Left cardiac atrium (tissue), 4 donors: ENCODE measurements at regions not wholly inside any gene's neighbourhood (a gene's known extent, or its start where the extent isn't known, plus 50 kb on each side); places are given as distances from the start of the nearest gene placed in this dataset.
"Not testable (repeated sequence)": the region's sequence is repeated elsewhere in the genome, so short reads cannot be mapped to it uniquely, and the experiment has no call there.

Experiments used
- ATAC-seq, 2 donors: fragments of 200-7000 bp; cut with Tn5 transposase; one replicate each; pipeline ENCODE4 v1.9.1; 2020; ENCODE audit warnings: mild to moderate bottlenecking in 2 of 2, moderate library complexity in 2 of 2
- DNase-seq: peaks from one replicate; pipeline ENCODE4 v3.0.0-alpha.2; 2020
- intact Hi-C, 2 donors: fragments of 100-400 bp; cut with DNase I; formaldehyde crosslinking; loops; one replicate each; pipeline versions ENCODE4 v1.14.1 to v1.15.1; 2022 to 2023
- donor health status: DM: no; HTN: yes; CAD: no.
- donor health status: DM: no; HTN: yes; CAD: no; lungs with severe emphysema.
- donor health status: DM: yes; HTN: yes; CAD: no.
- donor health status: Dilated cardiomyopathy.

DNA sequence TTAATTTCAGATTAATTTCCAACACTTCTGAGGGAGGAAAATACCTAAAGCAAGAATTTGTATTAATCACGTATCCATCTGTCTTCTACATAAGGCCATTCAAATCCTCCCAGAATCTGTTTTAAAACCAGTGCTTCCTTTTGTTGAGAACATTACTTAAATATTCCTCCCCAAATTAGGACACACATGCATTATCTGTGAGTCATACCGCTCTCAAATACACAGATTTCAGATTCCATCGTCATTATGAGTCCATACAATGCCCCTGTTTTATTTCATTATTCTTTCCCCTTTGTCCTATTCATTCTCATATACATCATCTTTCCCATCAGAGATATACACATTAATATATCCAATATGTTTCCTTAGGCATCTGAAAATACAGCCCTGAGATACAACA is 57.3 kb upstream of the PRSS12 start:
- ATAC-seq (no peak), DNase-seq (no peak)
- intact Hi-C loops: no loop called here

DNA sequence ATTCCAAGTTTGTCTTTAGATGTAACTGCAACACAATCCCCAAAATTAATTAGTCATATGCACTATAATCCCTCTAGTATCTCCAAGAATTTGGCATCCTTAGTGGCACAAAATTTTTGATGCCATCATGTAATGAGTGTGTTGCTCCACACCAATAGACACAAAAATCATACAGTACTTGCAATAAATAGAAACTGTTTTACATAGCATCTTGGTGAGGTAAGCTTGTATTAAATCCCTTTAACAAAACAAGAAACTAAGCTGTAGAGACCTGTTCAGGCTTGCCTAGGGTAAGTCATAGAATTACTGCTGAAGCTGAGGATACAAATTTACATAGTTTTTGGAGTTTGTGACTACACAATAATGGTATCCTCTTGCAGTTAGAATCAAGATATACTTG is 64.5 kb upstream of the PRSS12 start:
- intact Hi-C loops: no loop called here
- ATAC-seq: no peak
- DNase-seq: no peak

DNA sequence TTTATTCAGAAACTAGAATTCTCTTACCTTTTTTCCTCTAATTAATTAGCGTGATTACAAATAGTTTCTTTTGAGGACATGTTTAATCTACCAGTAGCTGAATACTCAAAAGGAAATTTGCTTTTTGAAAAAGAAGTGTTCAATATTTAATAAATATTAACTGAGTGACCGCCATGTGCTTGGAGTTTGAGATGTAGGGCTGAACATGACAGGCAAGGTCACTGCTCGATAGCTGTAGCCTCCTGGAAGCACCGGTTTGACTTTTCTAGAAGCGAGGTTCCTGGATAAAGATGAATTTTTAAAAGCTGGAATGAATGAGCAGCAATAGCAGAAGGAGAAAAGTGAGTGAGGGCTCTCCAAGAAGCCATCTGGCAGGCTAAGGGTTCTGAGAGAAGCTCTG is 65.0 kb upstream of the PRSS12 start:
- intact Hi-C loops, ATAC-seq, DNase-seq: not testable (repeated sequence)

DNA sequence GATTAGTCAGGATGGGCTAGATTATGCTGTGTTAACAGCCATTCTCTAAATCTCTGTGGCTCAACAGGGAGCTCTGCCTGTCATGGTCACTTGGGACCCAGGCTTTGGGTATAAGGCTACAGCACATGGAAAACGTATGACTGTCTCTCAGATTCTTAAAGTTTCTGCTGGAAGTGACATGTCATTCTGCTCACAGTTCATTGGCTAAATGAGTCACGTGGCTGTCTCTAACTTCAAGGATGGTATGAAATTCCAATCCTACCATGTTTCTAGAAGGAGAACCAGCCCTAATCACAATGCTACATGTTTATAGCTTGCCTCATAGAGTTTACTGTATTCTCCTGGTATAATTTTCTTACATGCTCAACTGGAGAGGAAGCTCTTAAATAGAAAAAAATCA is 65.6 kb upstream of the PRSS12 start:
- intact Hi-C loops, ATAC-seq, DNase-seq: not testable (repeated sequence)

DNA sequence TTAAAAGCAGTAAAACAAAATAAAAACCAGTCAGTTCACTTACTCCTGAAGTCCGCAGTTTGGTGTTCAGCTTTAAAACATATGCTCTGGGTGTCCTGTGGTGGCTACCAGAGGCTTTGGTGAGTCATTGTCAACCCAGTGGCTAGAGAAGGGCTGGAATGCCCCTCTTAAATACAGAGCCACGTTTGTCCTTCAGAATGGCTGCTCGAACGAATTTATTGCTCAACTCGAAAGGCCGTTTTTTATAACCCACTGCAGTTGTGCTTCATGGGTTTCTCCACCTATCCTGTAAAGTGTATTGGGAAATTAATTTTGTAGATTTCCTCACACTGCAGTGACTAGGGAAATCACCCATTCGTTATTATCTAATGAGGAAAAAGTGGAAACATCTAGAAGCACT is 66.8 kb upstream of the PRSS12 start:
- DNase-seq, intact Hi-C loops, ATAC-seq: not testable (repeated sequence)

DNA sequence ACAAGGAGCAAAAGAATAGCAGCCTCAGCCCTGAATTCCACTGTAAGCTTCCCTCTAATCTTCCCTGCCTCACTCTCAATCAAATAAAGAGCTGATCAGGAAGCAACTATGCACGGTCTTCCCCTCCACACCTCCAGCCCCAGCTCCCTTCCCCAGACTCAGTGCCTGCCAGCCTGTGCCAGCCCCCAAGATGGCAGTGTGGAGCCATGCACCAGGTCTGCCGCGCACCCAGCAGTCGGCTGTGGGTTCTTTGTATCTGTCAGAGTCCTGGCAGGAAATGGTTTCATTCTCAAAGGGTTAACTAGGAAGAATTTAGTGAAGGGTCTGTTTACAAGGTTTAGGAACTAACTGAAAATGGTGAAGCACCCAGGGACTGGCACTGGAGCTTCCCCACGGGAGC is 71.3 kb upstream of the PRSS12 start:
- intact Hi-C loops, ATAC-seq: not testable (repeated sequence)

DNA sequence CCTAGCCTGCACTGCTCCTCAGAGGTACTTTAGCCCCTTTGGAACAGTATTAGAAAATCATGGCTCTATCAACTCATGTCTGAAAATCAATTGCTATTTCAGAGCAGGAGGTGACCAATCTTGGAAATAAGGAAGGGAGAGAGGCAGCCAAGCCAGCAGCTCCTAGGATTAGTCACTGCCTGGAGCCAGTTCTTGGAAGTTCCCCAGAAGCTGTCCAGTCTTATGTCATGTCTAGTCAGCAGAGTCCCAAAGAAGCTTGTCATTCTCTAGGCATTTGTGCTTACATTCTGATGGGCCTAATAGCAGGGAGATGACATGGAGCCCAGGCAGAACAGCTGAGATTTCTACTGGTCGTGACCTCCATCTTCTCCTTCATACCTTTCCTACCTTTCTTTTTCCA is 76.1 kb upstream of the PRSS12 start:
- ATAC-seq, DNase-seq, intact Hi-C loops: not testable (repeated sequence)

More for the DNA sequence above, 71.3 kb upstream of the PRSS12 start:
- not testable (repeated sequence) for DNase-seq

DNA sequence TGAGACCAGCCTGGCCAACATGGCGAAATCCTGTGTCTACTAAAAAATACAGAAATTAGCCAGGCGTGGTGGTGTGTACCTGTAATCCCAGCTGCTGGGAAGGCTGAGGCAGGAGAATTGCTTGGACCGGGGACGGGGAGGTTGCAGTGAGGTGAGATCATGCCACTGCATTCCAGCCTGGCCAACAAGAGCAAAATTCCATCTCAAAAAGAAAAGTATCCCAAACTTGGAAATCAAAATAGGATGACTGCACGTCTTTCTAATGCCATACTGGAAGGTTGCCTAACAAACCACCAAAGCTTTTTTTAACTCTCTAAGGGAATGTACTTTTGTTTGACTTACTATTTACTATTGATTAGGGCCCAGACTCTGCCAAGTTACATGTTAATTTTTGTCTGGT is 79.6 kb upstream of the PRSS12 start:
- ATAC-seq, intact Hi-C loops, DNase-seq: not testable (repeated sequence)

DNA sequence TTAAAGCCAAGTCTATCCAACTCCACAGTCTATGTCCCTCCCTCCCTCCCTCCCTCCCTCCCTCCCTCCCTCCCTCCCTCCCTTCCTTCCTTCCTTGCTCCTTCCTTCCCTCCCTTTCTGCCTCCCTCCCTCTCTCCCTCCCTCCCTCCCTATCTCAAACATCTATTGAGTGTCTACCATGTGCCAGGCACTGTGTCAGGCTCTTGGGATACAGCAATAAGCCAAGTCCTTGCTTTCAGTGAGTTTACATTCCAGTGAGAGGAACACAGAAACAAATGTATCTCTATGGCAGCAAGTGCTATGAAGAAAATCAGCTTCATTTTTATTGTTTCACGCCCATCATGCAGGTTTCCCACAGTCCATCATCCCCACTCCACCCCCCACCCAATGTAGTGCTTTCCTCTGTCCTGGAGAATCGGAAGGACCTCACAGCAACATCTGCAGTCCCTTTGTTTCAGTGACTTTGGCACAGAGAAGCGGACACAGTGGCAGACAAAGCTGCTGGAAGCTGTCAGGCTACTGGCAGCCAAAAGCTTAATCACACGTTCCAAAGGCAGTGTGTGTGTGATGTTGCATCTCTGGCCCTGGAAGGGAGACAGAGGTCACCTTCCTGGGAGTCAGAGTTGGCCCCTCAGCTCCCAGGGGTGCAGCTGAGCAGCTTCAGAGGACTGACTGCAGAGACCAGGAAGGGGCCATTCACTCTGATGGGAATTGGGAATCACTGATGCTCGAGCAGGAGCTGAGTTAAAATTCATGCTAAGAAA is 81.0 kb upstream of the PRSS12 start:
- DNase-seq: peak; percentile 21
- ATAC-seq, intact Hi-C loops: not testable (repeated sequence)

DNA sequence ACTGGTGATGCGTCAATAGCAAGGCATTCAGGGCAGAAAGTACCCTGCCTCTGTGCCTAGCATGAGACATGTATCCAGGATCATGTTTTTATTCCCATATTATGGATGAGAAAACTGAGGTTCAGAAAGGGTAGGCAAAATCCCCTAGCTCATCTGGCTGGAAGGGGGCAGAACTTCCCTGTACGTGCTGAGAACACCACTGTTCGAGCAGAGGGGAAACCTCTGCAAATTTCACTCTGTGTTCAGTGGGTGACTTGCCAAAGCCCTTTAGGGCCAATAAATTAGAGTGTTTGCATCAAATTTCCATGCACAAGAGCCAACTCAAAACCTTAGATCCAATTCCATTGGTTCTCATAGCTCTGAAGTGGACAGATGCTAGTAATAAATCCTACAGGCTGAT is 82.6 kb upstream of the PRSS12 start:
- DNase-seq, intact Hi-C loops: not testable (repeated sequence)

DNA sequence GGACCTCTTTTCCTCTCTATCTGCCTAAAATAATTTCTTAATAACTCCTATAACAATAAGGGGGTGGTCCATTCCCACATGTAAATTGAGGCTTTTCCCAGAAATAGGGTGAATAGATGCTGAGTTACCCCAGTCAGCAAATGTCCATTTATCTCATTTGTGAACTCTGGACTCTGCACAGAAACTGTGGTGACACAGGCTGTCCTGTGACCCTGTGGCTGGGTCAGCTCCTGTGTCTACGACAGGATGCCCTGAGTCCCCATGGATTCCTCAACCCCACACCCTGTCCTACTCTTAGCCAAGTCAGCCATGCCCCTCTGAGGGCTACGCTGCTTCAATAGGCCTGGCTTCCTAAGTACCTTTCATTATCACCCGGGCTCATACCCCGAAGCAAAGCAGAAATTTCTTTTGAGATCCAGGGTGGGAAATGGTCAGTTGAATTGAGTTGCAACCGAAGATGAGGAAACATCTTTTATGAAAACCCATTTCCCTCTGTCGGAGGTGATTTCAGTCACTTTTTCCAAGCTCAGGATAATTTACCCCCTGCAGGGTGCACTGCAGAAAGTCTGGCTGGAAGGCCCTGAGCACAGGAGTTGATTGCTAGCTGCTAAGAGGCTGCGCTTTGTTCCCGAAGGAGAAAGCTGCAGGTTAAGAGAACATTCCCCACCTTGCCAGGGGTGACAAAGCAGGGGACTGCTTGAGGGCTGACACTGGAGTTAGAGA is 89.5 kb upstream of the PRSS12 start:
- intact Hi-C loops, ATAC-seq, DNase-seq: not testable (repeated sequence)

More for the DNA sequence above, 82.6 kb upstream of the PRSS12 start:
- ATAC-seq: not testable (repeated sequence)

DNA sequence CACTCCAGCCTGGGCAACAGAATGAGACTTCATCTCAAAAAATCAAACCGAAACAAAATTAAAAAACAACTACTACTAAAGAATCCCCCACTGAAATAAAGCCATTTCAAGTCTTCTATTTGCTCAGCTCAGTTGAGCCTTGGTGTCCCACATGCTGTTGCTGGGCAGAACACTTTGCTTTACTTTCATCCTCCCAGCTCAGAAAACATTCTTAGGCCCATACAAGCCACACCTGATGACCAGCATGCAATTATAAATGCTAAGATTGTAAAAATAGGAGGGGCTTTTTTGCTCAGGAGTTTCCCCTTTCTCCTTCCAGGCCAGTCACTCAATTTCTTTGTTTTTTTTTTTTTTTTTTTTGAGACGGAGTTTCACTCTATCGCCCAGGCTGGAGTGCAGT is 94.6 kb upstream of the PRSS12 start:
- intact Hi-C loops, ATAC-seq, DNase-seq: not testable (repeated sequence)

DNA sequence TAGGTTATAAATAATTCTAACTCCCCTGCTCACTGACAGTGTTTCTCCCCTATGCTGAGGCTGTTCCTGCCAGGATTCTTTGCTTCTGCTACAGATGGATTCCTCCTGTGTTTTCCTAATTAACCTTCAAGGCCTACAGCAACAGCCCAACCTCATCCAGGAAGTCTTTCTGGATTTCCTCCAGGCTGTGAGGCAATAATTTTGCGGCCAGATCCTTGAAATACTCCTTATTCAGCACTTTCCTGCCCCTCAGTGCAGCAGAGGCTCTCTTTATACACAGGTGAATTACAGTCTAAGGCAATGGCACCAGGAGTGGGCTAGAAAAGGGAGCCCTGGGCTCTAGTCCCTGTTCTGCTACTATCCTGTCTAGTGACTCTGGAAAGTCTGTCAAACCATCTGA is 102.1 kb upstream of the PRSS12 start:
- ATAC-seq, DNase-seq, intact Hi-C loops: not testable (repeated sequence)

DNA sequence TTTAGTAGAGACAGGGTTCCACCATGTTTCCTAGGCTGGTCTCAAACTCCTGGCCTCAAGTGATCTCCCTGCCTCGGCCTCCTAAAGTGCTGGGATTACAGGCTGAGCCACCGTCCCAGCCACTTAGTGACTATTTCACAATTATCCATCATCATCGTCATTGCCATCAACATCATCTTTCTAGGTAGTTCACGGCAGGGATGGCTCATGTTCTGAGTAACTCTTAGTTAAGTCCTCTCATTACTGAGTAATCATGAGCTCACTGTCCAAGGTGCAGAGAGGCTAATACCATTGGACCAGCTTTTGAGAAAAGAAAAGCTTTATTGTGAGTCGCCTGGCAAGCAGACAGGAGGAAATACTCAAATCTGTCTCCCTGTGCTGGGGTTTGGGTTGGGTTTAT is 108.6 kb upstream of the PRSS12 start:
- intact Hi-C loops, ATAC-seq: not testable (repeated sequence)

DNA sequence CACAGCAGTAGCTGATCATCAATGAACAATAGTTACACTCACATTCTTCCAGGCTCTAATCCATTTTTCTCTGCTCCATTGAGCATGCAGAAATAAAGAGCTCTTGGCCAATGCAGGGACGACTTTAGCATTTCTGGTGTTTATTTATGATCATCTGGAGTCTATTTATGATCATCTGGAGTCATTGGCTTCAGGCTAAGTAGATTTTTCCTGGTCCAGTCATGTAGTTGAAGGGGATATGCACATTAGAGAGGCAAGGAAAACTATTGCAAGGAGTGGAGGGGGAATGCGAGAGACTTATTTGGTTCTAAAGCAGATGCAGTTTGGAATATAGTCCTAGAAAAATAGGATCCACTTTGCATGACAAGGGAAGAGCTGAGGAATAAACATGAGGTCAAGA is 113.0 kb upstream of the PRSS12 start:
- ATAC-seq, intact Hi-C loops, DNase-seq: not testable (repeated sequence)

More for the DNA sequence above, 108.6 kb upstream of the PRSS12 start:
- DNase-seq: not testable (repeated sequence)

DNA sequence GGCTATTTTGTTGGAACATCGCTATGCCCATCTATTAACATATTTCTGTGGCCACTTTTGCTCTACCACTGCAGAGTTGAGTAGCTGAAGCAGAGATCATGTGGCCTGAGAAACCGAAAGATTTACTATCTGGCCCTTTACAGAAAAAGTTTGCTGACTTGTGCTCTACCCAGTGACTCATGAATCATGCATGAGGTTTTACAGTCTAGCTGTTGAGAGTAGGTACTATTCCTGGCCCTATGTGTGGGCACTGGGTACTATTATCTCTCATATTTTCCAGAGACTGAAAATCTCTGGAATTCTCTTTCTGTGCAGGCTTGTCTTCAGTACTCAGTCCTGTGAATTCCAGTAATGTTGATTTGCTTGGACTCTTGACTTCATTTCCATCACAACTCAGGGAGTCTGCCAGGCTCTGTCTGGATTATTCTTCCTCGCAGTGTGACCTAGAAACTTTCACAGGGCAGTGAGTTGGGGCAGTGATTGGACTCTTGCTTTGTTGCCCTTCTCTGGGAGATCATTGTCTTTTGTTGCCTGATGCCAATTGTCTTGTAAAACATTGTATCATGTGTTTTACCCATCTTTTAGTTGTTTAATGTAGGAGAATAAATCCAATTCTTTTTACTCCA is 121.3 kb upstream of the PRSS12 start:
- peak; percentile 47 to 78 for ATAC-seq
- intact Hi-C loops, DNase-seq: not testable (repeated sequence)

DNA sequence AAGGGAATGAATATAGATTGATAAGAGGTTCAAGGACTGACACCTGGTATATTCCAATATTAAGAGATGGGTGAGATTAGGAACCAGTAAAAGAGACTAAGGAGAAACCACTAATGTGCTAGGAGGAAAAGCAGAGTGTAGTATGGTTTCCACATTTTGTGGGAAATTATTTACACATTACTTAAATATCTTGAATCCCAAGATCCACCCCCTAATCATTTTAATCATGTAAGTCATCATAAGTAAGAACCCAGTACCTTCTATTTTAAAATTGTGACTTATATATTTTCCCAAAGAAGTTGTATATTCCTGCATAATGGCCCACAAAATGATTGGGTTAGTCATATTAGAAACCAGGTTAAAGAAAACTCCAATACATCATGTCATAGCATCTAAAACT is 122.0 kb upstream of the PRSS12 start:
- ATAC-seq, intact Hi-C loops, DNase-seq: not testable (repeated sequence)

DNA sequence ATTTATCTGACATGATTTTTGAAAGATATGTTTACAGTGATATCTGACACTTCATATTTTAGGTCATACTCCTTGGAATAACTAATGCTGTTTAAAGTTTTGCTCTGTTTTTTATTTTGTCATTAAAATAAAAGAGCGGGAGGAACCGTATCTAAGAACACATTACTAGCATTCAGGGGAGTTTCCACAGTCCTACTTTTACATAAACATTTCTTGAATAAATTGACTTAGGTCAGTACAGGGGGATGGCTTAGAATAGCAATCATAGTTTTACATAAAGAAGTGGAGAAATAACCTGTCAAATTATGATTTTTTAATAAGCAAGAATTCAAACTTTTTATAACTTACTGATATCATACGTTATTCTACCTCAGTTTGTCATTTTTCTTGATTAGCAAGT is 123.1 kb upstream of the PRSS12 start:
- intact Hi-C loops, DNase-seq, ATAC-seq: not testable (repeated sequence)

DNA sequence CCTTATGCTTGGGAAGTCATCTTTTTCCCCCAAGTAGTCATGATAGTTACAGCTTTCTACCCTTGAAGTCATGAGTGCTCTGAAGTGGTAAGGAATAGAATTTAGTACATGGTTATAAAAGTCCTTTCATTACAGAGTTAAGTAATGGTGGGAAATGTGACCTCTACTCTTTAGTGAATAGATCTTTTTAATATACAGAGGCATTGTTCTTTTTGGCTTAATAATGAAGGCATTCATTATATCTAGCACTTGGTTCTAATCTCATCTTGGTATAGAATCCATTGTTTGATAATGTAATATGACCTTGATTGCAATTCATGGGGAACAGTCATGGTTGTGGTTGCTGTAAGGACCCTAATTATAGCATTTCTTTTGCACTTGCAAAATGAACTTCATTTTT is 125.0 kb upstream of the PRSS12 start:
- DNase-seq, intact Hi-C loops, ATAC-seq: not testable (repeated sequence)
